ENCODE measurements at regions not wholly inside any gene's neighbourhood (a gene's known extent, or its start where the extent isn't known, plus 50 kb on each side); places are given as distances from the start of the nearest gene placed in this dataset.

GRCh38 chr14:86414146-86414545 is 884.2 kb downstream of the FLRT2 start:
- no peaks in the 10 kb centered on the region for H3K36me3 ChIP-seq (ENCODE audit: control insufficient read depth, insufficient read depth, low read length)
- H3K4me3 ChIP-seq (replicated peaks; ENCODE audit: low read depth, low read length): no peak overlapping the region
- TF ChIP-seq, protein P1, sequence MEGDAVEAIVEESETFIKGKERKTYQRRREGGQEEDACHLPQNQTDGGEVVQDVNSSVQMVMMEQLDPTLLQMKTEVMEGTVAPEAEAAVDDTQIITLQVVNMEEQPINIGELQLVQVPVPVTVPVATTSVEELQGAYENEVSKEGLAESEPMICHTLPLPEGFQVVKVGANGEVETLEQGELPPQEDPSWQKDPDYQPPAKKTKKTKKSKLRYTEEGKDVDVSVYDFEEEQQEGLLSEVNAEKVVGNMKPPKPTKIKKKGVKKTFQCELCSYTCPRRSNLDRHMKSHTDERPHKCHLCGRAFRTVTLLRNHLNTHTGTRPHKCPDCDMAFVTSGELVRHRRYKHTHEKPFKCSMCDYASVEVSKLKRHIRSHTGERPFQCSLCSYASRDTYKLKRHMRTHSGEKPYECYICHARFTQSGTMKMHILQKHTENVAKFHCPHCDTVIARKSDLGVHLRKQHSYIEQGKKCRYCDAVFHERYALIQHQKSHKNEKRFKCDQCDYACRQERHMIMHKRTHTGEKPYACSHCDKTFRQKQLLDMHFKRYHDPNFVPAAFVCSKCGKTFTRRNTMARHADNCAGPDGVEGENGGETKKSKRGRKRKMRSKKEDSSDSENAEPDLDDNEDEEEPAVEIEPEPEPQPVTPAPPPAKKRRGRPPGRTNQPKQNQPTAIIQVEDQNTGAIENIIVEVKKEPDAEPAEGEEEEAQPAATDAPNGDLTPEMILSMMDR (IDR thresholded peaks at IDR 0.05; ENCODE audit: insufficient read depth, low read length, poor library complexity, severe bottlenecking): no peak
- no peak for DNase-seq (ENCODE audit: extremely low read depth, insufficient read length)
- H3K27me3 ChIP-seq (replicated peaks; ENCODE audit: control insufficient read depth, insufficient read depth, low read length): no peaks in the 10 kb centered on the region

GRCh38 chr14:86404989-86405649 is 875.2 kb downstream of the FLRT2 start:
- Histone ChIP-seq H3K36me3 (ENCODE audit: control insufficient read depth, insufficient read depth, low read length) (no peaks in the 10 kb centered on the region), H3K4me3 (replicated peaks; ENCODE audit: low read depth, low read length) (no peak overlapping the region), H3K27me3 (replicated peaks; ENCODE audit: control insufficient read depth, insufficient read depth, low read length) (no peaks in the 10 kb centered on the region)
- no peak for DNase-seq (ENCODE audit: extremely low read depth, insufficient read length)
- TF ChIP-seq, protein P1 (IDR thresholded peaks at IDR 0.05; ENCODE audit: insufficient read depth, low read length, poor library complexity, severe bottlenecking): no peak

DNA sequence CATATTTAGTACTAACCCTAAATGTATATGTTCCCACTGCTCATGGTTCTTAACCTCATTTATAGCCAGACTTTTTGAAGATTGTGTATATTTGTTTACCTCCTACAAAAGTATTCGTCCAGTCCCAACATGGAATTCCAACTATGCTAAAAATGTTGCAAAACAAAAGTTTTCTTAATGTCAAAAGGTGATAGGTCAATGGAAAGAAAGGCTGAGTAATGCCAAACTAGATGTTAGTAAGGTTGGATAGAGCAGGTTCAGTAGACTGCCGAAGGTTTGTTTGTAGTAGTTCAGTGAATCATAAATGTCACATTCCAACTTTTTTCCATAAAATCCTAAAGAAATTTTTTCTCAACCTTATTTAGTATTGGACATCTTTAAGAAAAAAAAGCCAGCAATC is 874.5 kb downstream of the FLRT2 start:
- Histone ChIP-seq H3K27me3 (replicated peaks; ENCODE audit: control insufficient read depth, insufficient read depth, low read length) (no peaks in the 10 kb centered on the region), H3K4me3 (replicated peaks; ENCODE audit: low read depth, low read length) (no peak overlapping the region), H3K36me3 (ENCODE audit: control insufficient read depth, insufficient read depth, low read length) (no peaks in the 10 kb centered on the region)
- TF ChIP-seq, protein P1 (IDR thresholded peaks at IDR 0.05; ENCODE audit: insufficient read depth, low read length, poor library complexity, severe bottlenecking): no peak
- no peak for DNase-seq (ENCODE audit: extremely low read depth, insufficient read length)

GRCh38 chr14:86402545-86402944 is 872.6 kb downstream of the FLRT2 start:
- Histone ChIP-seq H3K27me3 (replicated peaks; ENCODE audit: control insufficient read depth, insufficient read depth, low read length) (no peaks in the 10 kb centered on the region), H3K36me3 (ENCODE audit: control insufficient read depth, insufficient read depth, low read length) (no peaks in the 10 kb centered on the region), H3K4me3 (replicated peaks; ENCODE audit: low read depth, low read length) (no peak overlapping the region)
- TF ChIP-seq, protein P1 (IDR thresholded peaks at IDR 0.05; ENCODE audit: insufficient read depth, low read length, poor library complexity, severe bottlenecking): no peak
- no peak for DNase-seq (ENCODE audit: extremely low read depth, insufficient read length)

DNA sequence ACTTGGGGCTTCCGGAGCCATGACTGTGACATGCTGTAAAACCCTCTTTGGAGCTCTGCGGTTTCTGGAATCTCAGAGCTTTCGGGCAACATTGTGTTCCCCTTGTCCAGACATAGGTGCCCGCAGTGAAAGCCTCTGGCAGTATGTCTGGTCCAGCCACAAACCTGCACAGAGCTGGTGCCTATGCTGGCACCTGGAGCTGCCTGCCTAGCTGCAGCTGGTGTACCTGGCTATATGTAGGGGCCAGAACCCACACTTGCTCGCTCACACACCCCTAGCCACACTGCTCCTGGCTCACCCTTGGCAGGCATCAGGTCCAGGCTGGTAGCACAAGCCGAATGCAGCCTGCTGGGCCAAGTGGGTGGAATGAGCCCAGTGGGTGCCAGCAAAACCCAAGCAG is 861.1 kb downstream of the FLRT2 start:
- Histone ChIP-seq H3K27me3 (replicated peaks; ENCODE audit: control insufficient read depth, insufficient read depth, low read length) (no peaks in the 10 kb centered on the region), H3K36me3 (ENCODE audit: control insufficient read depth, insufficient read depth, low read length) (no peaks in the 10 kb centered on the region), H3K4me3 (replicated peaks; ENCODE audit: low read depth, low read length) (no peak overlapping the region)
- DNase-seq (ENCODE audit: extremely low read depth, insufficient read length): no peak
- TF ChIP-seq, protein P1 (IDR thresholded peaks at IDR 0.05; ENCODE audit: insufficient read depth, low read length, poor library complexity, severe bottlenecking): no peak

DNA sequence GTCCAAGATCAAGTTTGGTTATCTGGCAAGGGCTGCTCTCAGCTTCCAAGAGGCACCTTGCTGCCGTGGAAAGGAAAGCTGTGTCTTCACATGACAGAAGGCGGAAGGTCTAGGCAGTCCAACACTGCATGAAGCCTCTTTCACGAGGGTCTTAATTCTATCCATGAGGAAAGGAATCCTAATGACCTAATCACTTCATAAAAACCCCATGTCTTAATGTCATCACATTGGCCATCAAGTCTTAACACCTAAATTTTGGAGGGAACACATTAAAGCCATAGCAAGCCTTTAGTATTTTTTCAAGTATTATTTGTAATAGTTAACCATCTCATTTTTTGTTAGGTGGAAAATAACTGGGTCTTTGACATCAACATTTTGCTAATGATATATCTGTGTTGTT is 858.3 kb downstream of the FLRT2 start:
- Histone ChIP-seq H3K4me3 (replicated peaks; ENCODE audit: low read depth, low read length) (no peak overlapping the region), H3K36me3 (ENCODE audit: control insufficient read depth, insufficient read depth, low read length) (no peaks in the 10 kb centered on the region), H3K27me3 (replicated peaks; ENCODE audit: control insufficient read depth, insufficient read depth, low read length) (no peaks in the 10 kb centered on the region)
- TF ChIP-seq, protein P1 (IDR thresholded peaks at IDR 0.05; ENCODE audit: insufficient read depth, low read length, poor library complexity, severe bottlenecking): no peak
- DNase-seq (ENCODE audit: extremely low read depth, insufficient read length): no peak
